Endothelial cell of umbilical vein (primary cell): ENCODE measurements at regions not wholly inside any gene's neighbourhood (a gene's known extent, or its start where the extent isn't known, plus 50 kb on each side); places are given as distances from the start of the nearest gene placed in this dataset.

ENCODE experiments used
- EZH2 ChIP-seq: IDR thresholded peaks from 2 replicates; pipeline ENCODE4 v1.6.1; 2012; ENCODE audit warnings: borderline replicate concordance, low read depth, mild to moderate bottlenecking, moderate library complexity, low read length, inconsistent platforms; ENCODE audit not compliant: severe bottlenecking
- MYC ChIP-seq: IDR thresholded peaks from one replicate; pipeline ENCODE4 v1.6.1; 2011; ENCODE audit warnings: mild to moderate bottlenecking, low read depth, low read length
- POLR2A ChIP-seq: IDR thresholded peaks from 2 replicates; pipeline ENCODE4 v1.6.1; 2012; ENCODE audit warnings: low read depth, mild to moderate bottlenecking, control low read depth, low read length

- no peak for TF ChIP-seq MYC
- TF ChIP-seq POLR2A: no peak
- TF ChIP-seq EZH2: no peak
Observed at GRCh38 chr22:49062802-49063544, 764.7 kb downstream of the BRD1 start.
